NCI-H1694 treated with DMSO at 0.1 percent for 48 hours (cell line): ENCODE measurements at regions not wholly inside any gene's neighbourhood (a gene's known extent, or its start where the extent isn't known, plus 50 kb on each side); places are given as distances from the start of the nearest gene placed in this dataset.

Source experiments
- DNase-seq: peaks from one replicate; lab custom pipeline; 2025; lab: John Stamatoyannopoulos, UW

- DNase-seq, result no peak
Observed at GRCh38 chr7:68478326-68478725, 1119.9 kb upstream of the AUTS2 start.

GRCh38 chr7:68482800-68483199 is 1115.5 kb upstream of the AUTS2 start:
- no peak for DNase-seq

GRCh38 chr7:68484731-68485130 is 1113.5 kb upstream of the AUTS2 start:
- no peak for DNase-seq

DNA sequence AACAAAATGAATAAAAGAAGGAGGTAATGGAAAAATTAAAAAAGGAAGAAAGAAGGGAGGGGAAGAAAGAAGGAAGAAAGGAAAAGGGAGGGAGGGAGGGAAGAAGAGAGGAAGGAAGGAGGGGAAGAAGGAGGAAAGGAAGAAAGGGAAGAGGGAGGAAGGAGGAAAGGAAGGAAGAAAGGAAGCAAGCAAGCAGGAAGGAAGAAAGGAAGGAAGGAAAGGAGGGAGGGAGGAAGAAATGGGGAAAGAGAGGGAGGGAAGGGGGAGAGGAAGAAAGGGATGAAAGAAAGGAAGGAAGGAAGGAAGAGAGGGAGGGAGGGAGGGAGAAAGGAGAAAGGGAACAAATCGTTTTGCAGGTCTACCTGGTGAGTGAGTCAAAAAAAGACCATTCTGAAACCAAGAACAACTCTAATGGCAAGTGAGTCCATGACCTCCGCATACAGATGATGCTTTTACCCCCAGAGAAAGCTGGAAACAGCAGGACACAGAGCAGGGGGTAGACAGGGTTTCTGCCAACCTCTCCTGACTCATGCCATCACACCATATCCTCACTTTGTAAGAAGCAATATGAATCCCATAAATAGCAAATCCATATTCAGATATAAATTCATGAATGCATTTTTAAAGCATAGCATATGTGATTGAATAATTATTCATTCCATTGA is 1112.9 kb upstream of the AUTS2 start:
- no peak for DNase-seq

GRCh38 chr7:68488341-68489060 is 1109.8 kb upstream of the AUTS2 start:
- DNase-seq, result peak; percentile 53

- DNase-seq, result no peak
Observed at GRCh38 chr7:68491523-68492358, 1106.5 kb upstream of the AUTS2 start.

DNA sequence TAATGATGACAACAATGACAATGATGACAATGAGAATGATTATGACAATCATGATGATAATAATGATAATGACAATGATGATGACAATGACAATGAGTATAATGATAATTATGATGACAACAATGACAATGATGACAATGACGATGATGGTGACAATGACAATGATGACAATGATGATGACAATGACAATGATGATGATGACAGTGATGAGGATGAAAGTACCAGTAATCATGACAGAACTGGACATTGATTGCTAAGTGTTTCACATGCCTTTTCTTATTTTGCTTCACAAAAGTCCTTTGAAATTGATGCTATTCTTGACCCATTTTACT is 1106.0 kb upstream of the AUTS2 start:
- no peak for DNase-seq

- no peak for DNase-seq
Observed at GRCh38 chr7:68503400-68503799, 1094.9 kb upstream of the AUTS2 start.

DNA sequence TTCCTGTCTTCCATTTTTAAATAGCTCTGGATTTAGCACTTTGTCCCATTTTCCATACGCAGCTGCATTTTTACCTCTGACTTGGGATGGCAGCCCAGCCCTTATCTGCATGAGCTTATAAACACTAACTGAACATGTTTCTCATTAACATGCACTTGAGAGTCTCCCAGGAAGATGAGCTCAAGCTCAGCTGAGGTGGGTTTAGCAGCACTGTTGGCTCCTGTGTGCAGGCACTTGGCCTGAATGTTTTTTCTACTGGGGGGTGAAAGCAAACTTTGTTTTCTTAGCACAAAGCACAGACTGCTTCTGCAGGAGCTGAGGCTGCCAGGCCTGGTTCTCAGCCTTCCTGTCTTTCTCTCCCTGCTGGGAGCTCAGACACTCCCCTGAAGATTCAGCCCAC is 1093.6 kb upstream of the AUTS2 start:
- DNase-seq, result no peak

GRCh38 chr7:68505721-68506120 is 1092.6 kb upstream of the AUTS2 start:
- no peak for DNase-seq

DNA sequence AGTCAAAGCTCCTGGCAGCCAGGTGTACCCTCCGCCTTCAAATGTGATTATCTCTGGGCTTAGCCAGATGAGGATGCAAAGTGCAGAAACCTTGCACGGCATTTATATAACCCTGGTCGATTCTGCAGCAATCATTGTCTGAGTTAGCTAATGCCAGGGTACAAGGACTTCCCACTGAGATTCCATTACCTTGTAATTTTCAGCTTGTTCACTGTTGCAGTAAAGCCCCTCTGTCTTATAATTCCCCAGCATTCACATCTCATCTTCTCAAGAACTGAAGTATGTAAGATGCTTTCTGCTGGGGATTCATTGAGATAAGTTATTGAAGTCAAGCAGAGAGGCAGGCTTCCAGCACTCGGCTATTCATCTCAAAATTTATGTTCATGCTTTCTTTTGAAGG is 1090.6 kb upstream of the AUTS2 start:
- no peak for DNase-seq

- DNase-seq, result no peak
Observed at GRCh38 chr7:68509054-68509453, 1089.2 kb upstream of the AUTS2 start.

DNA sequence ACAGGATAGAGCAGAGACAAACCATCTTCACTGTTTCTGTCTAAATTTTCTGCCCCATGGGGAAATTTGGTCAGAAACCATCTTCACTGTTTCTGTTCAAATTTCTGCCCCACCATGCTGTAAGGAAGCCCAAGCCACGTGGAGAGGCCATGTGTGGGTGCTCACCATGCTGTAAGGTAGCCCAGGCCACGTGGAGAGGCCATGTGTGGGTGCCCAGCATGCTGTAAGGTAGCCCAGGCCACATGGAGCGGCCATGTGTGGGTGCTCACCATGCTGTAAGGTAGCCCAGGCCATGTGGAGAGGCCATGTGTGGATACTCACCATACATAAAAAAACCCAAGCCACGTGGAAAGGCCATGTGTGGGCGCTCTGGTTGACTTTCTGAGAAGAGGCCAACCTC is 1088.7 kb upstream of the AUTS2 start:
- no peak for DNase-seq

GRCh38 chr7:68511281-68511680 is 1087.0 kb upstream of the AUTS2 start:
- DNase-seq, result peak; percentile 13

GRCh38 chr7:68512466-68512865 is 1085.8 kb upstream of the AUTS2 start:
- no peak for DNase-seq

DNA sequence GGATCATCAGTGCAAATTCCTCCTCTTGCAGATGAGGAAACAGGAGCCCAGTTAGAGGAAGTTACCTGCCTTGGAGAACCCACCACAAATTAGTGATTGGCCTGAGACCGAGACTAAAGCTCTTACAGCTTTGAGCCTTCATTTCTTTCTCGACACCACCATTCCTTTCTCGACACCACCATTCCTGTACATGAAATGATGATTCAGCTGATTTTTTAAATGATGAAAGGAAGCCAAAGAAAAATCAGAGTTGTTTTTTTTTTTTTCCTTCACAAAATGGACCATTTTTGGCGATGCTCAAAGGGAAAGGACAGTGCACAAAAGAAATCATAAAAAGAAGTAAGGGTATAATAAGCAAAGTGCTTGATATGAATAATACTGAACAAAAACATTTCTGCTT is 1080.2 kb upstream of the AUTS2 start:
- no peak for DNase-seq

- no peak for DNase-seq
Observed at GRCh38 chr7:68524126-68524525, 1074.1 kb upstream of the AUTS2 start.

DNA sequence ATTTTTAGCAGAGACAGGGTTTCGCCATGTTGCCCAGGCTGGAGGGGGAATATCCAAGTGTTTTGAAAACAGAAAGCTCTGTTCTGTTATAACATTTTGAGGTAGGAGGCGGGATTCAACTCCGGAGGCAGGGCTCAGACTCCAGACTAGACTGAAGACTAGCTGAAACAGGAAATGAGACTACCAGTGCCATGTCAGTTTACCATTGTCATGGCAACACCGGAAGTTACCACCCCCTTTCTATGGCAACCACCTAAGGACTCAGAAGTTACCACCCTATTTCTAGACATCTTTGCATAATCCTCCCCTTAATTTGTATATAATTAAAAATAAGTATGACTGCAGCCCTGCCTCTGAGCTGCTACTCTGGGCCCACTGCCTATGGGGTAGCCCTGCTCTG is 1069.1 kb upstream of the AUTS2 start:
- no peak for DNase-seq

DNA sequence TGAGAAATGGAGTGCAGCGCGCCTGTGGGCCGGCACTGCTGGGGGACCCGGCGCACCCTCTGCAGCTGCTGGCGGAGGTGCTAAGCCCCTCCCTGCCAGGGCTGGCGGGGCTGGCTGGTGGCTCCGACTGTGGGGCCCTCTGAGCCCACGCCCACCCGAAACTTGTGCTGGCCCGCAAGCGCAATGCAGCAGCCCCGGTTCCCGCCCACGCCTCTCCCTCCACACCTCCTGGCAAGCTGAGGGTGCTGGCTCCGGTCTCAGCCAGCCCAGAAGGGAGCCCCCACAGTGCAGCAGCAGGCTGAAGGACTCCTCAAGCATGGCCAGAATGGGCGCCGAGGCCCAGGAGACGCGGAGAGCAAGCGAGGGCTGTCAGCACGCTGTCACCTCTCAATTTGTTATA is 1063.0 kb upstream of the AUTS2 start:
- no peak for DNase-seq

GRCh38 chr7:68537051-68537773 is 1061.1 kb upstream of the AUTS2 start:
- DNase-seq, result peak; percentile 62

DNA sequence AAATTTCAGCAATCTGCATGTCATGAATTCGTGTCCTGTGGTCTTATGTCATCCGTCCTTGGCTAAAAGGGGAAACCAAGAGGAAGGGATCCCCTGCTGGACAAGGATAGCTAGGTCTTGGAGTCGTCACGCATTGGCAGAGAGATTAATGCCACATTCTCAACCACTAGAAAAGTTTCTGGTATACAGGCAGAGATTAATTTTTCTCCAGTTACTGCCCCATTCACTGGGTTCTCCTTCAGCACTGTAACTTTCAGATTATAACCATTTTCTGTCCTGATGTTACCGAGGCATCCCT is 1060.6 kb upstream of the AUTS2 start:
- DNase-seq, result no peak

DNA sequence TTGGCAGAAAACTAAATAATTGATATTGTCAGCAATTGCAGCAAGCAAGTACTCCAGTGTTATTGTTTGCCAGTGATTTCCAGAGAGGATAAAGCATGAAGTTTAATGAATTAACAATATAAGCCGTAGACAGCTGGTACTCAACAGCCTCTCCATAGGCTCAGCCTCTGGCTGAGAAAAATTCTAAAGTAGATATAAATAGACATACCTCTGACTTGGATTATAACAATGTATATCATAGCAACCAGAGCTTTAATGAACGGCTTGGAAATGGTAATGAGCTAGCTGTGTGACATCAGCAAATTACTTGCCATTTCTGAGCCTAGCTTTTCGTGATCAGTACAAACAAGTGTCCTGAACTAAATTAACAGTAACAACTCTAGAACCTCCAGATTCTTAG is 1055.4 kb upstream of the AUTS2 start:
- peak; percentile 10 for DNase-seq

DNA sequence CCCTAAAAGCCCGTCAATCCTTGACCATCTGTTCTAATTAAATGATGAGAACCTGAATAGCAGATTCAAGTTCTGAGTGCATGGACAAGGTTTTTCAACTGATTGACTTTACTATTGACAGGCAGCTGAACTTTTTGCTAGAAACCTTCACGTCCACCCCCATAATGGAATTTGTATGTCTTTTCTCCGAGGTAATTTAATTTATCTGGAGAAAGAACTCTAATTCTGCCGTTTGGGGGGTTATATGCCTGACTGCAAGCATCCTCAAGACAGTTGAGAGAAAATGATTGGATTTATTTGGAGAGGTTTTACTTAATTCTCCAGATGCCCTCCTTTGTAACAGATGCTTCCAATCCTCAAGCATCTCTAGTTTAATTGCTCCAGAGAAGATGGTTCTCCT is 1053.4 kb upstream of the AUTS2 start:
- DNase-seq, result no peak
